ENCODE measurements at regions not wholly inside any gene's neighbourhood (a gene's known extent, or its start where the extent isn't known, plus 50 kb on each side); places are given as distances from the start of the nearest gene placed in this dataset.
"Not testable (repeated sequence)": the region's sequence is repeated elsewhere in the genome, so short reads cannot be mapped to it uniquely, and the experiment has no call there.

- Mint-ChIP-seq H3K9me3 (no peaks in the 10 kb centered on the region), H3K27ac (no peak overlapping the region), H3K36me3 (no peaks in the 10 kb centered on the region), H3K4me1 (ENCODE audit: unreplicated experiment) (peaks cover 19% of the 10 kb centered on the region), H3K27me3 (peaks cover 39% of the 10 kb centered on the region), H3K4me3 (no peak overlapping the region)
- TF ChIP-seq CTCF (conservative IDR thresholded peaks at IDR 0.05), result no peak
- no peak for DNase-seq (ENCODE audit: extremely low spot score, unreplicated experiment)
These were observed 329.4 kb upstream of the CCL2 start for GRCh38 chr17:33925649-33926048.

- Mint-ChIP-seq H3K9me3 (no peaks in the 10 kb centered on the region), H3K36me3 (no peaks in the 10 kb centered on the region), H3K4me3 (no peak overlapping the region), H3K4me1 (ENCODE audit: unreplicated experiment) (peaks cover 27% of the 10 kb centered on the region), H3K27ac (no peak overlapping the region), H3K27me3 (peaks cover 20% of the 10 kb centered on the region)
- TF ChIP-seq CTCF (conservative IDR thresholded peaks at IDR 0.05), result peak; percentile 38
- no peak for DNase-seq (ENCODE audit: extremely low spot score, unreplicated experiment)
These were observed 327.4 kb upstream of the CCL2 start for GRCh38 chr17:33927732-33928133.

- Mint-ChIP-seq H3K4me1 (ENCODE audit: unreplicated experiment) (peaks cover 40% of the 10 kb centered on the region), H3K27me3 (peaks cover 17% of the 10 kb centered on the region), H3K36me3 (no peaks in the 10 kb centered on the region), H3K27ac (no peak overlapping the region), H3K4me3 (no peak overlapping the region), H3K9me3 (no peaks in the 10 kb centered on the region)
- no peak for TF ChIP-seq CTCF (conservative IDR thresholded peaks at IDR 0.05)
- DNase-seq (ENCODE audit: extremely low spot score, unreplicated experiment), result no peak
These were observed 325.8 kb upstream of the CCL2 start for GRCh38 chr17:33929181-33929724.

- peaks cover 15% of the 10 kb centered on the region for H3K27me3 Mint-ChIP-seq
- peak overlapping the region; percentile 48 for H3K27ac Mint-ChIP-seq
- H3K9me3 Mint-ChIP-seq; H3K4me3 Mint-ChIP-seq; DNase-seq (ENCODE audit: extremely low spot score, unreplicated experiment); H3K36me3 Mint-ChIP-seq: not testable (repeated sequence)
- peaks cover 40% of the 10 kb centered on the region for H3K4me1 Mint-ChIP-seq (ENCODE audit: unreplicated experiment)
These were observed 323.8 kb upstream of the CCL2 start for GRCh38 chr17:33931148-33931814.

- Mint-ChIP-seq H3K27me3 (peaks cover 12% of the 10 kb centered on the region), H3K9me3 (no peaks in the 10 kb centered on the region), H3K4me3 (no peak overlapping the region), H3K36me3 (no peaks in the 10 kb centered on the region), H3K27ac (no peak overlapping the region), H3K4me1 (ENCODE audit: unreplicated experiment) (peaks cover 41% of the 10 kb centered on the region)
- no peak for TF ChIP-seq CTCF (conservative IDR thresholded peaks at IDR 0.05)
- DNase-seq (ENCODE audit: extremely low spot score, unreplicated experiment), result no peak
These were observed 322.1 kb upstream of the CCL2 start for GRCh38 chr17:33932996-33933395.

- no peak for DNase-seq (ENCODE audit: extremely low spot score, unreplicated experiment)
- H3K27ac Mint-ChIP-seq, result no peak overlapping the region
- no peak for TF ChIP-seq CTCF (conservative IDR thresholded peaks at IDR 0.05)
- H3K4me1 Mint-ChIP-seq (ENCODE audit: unreplicated experiment), result peaks cover 38% of the 10 kb centered on the region
- H3K27me3 Mint-ChIP-seq, result peaks cover 12% of the 10 kb centered on the region
- no peaks in the 10 kb centered on the region for H3K9me3 Mint-ChIP-seq
- no peak overlapping the region for H3K4me3 Mint-ChIP-seq
- no peaks in the 10 kb centered on the region for H3K36me3 Mint-ChIP-seq
These were observed 321.5 kb upstream of the CCL2 start for GRCh38 chr17:33933576-33933975.
